Duodenal mucosa (tissue), 2 donors: ENCODE measurements at regions not wholly inside any gene's neighbourhood (a gene's known extent, or its start where the extent isn't known, plus 50 kb on each side); places are given as distances from the start of the nearest gene placed in this dataset.

Experiments used
- H3K27ac ChIP-seq: one replicate; pipeline ENCODE4 v1.7.0; 2013; ENCODE audit warnings: low read depth, low read length
- H3K27me3 ChIP-seq, 2 donors: one replicate each; pipeline ENCODE4 v1.7.0; 2013; ENCODE audit warnings: low read length in 2 of 2, control low read depth in 1 of 2; ENCODE audit not compliant: insufficient read depth in 2 of 2, control insufficient read depth in 1 of 2
- H3K36me3 ChIP-seq, 2 donors: one replicate each; pipeline ENCODE4 v1.7.0; 2013; ENCODE audit warnings: low read length in 2 of 2, control low read depth in 1 of 2; ENCODE audit not compliant: insufficient read depth in 2 of 2, control insufficient read depth in 1 of 2
- H3K4me1 ChIP-seq, 2 donors: one replicate each; pipeline ENCODE4 v1.7.0; 2013; ENCODE audit warnings: low read length in 2 of 2, control low read depth in 1 of 2; ENCODE audit not compliant: insufficient read depth in 2 of 2, control insufficient read depth in 1 of 2
- H3K4me3 ChIP-seq, 2 donors: one replicate each; pipeline ENCODE4 v1.7.0; 2013; ENCODE audit warnings: low read length in 2 of 2, low read depth in 1 of 2
- H3K9ac ChIP-seq, 2 donors: one replicate each; pipeline ENCODE4 v1.7.0; 2013; ENCODE audit warnings: low read length in 2 of 2, low read depth in 1 of 2
- H3K9me3 ChIP-seq, 2 donors: one replicate each; pipeline ENCODE4 v1.7.0; 2013; ENCODE audit warnings: low read length in 2 of 2, control low read depth in 1 of 2; ENCODE audit not compliant: control insufficient read depth in 1 of 2

DNA sequence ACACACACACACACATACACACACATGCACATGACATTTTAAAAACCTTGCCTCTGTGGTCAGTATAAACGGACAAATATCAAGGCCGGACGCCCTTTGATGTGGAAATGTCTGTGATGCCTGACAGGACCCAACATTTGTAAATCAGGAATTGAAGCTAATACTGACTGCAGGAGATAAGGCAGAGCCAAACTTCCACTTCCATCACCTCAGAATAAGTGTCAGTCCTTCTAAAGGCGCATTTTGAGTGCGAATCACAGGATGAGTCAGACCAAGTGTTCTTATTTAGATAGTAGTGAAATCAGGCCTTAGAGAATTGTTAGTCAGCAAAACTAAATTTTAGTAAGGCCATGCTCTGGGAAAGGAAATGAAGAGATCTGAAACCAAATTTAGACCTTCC lies 211.7 kb upstream of the LRATD1 start:
- no peaks in the 10 kb centered on the region for H3K9me3 ChIP-seq
- no peaks in the 10 kb centered on the region for H3K27me3 ChIP-seq
- no peaks in the 10 kb centered on the region for H3K36me3 ChIP-seq
- peaks cover 3 to 20% of the 10 kb centered on the region in 2 donors for H3K4me1 ChIP-seq
- no peak overlapping the region for H3K9ac ChIP-seq
- H3K4me3 ChIP-seq = no peak overlapping the region
- no peak overlapping the region for H3K27ac ChIP-seq

DNA sequence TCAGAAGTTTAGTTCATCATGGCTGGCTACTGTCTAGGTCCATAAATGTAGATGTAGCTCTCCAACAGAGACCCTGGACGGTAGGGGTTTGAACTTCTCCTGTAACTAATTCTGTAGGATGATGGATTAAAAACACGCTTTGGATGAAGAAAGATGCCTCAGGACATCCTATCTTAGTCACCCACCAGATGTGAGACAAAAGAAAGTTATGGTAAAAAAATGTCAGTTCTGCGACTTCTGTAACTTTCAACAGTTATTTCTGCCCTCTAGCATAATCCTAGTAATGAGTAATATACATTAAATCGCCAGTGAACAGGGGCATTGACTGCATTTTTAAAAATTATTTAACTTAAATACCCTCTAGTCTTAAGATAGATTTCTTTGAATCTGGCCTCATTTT lies 210.1 kb upstream of the LRATD1 start:
- Histone ChIP-seq H3K9me3 (no peaks in the 10 kb centered on the region), H3K36me3 (no peaks in the 10 kb centered on the region), H3K9ac (no peak overlapping the region), H3K27ac (no peak overlapping the region), H3K4me1 (peaks cover 3 to 20% of the 10 kb centered on the region in 2 donors), H3K4me3 (no peak overlapping the region), H3K27me3 (no peaks in the 10 kb centered on the region)

DNA sequence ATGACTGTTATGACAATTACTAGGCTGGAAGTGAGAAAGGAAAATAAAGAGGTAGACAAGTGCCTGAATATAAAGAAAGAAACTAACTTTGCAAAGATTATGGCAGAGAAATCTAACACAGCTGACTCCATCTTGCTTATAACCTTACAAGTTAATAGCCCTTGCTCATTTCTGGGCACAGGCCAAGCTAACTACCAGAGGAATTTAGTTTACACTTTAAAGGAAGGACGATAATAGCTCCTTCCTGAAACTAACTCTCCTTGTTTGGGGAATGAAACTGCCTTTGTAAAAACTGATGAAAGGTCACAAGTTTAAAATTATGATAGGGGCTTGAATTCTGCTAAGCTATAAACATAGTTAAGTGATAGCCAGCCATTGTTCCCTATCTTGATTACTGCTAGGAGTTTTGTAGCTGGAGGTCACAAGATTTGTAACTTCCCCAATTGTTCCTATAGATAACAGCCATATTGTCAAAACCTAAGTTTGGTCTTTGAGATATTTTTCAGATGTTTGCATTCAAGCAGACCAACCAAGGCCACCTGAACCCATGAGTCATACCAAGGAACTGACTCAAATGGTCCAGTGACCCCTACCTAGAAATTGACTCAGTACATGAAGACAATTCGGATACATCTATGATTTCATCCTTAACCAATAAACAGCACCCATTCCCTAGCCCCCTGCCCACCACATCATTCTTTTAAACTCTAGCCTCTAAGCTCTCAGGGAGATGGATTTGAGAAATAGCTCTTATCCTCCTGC lies 209.2 kb upstream of the LRATD1 start:
- H3K27ac ChIP-seq = no peak overlapping the region
- no peaks in the 10 kb centered on the region for H3K9me3 ChIP-seq
- H3K9ac ChIP-seq = no peak overlapping the region
- H3K4me1 ChIP-seq = peaks cover 3 to 20% of the 10 kb centered on the region in 2 donors
- no peak overlapping the region for H3K4me3 ChIP-seq
- no peaks in the 10 kb centered on the region for H3K36me3 ChIP-seq
- H3K27me3 ChIP-seq = no peaks in the 10 kb centered on the region

DNA sequence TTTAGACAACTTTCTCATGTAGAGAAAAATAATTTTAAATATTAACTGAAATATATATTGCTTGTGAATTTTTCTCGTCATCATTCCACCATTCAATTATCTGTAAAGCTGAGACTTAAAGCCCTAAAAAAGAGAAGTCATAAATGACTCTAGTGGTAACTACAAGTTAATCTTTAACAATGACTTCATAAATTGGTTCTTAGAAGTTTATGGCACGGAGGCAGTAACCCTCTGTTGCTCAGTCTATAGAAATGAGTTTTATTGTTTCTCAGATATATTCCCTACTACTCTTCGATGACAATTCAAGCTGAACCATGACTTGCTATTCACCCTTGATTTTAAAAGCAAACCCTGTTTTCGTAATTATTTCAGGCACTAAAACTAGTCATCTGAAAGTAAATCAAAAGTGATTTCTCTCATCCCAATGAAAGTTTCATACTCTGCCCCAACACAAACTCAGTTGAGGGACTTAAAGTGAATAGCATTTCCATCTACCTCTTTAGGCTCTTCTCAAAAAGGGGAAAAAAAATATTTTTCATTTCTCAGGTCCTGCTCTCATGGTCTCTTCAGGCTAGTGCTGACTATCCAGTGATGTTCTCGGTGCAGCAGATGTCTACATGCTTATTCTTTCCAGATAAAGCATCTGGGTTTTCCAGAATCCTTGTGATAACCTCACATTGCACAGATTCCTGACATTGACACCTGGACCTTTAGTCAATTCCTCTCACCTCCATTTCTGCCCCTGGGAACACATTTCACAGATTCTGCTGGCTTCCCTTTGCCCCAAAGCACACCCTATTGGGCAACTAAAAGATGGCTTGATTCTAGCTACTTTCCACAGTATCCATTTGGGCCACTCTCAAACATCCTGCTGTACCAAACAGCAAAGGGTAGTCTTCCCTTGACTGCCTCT lies 207.8 kb upstream of the LRATD1 start:
- no peaks in the 10 kb centered on the region for H3K36me3 ChIP-seq
- no peaks in the 10 kb centered on the region for H3K9me3 ChIP-seq
- H3K9ac ChIP-seq = no peak overlapping the region
- peaks cover 3 to 20% of the 10 kb centered on the region in 2 donors for H3K4me1 ChIP-seq
- no peak overlapping the region for H3K27ac ChIP-seq
- no peaks in the 10 kb centered on the region for H3K27me3 ChIP-seq
- no peak overlapping the region for H3K4me3 ChIP-seq

DNA sequence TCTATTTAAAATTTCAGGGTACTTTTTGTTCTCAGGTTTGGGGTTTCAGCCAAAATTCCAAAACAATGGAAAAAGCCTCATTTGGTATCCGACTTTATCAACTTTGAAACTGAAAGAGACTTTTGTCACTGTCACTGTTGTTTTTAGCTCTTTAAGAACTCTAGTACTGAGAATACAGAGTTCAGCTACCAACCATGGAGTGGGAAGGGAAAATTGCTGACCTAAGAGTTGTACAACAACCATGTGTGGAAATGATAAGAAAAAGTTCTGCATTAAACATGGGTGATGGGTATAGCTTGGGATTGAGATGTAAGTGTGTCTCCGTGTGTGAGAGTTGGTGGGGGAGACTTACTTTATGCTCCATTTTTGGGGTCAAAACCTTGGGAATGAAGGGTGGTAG lies 206.6 kb upstream of the LRATD1 start:
- H3K27ac ChIP-seq = no peak overlapping the region
- H3K9ac ChIP-seq = no peak overlapping the region
- no peaks in the 10 kb centered on the region for H3K9me3 ChIP-seq

DNA sequence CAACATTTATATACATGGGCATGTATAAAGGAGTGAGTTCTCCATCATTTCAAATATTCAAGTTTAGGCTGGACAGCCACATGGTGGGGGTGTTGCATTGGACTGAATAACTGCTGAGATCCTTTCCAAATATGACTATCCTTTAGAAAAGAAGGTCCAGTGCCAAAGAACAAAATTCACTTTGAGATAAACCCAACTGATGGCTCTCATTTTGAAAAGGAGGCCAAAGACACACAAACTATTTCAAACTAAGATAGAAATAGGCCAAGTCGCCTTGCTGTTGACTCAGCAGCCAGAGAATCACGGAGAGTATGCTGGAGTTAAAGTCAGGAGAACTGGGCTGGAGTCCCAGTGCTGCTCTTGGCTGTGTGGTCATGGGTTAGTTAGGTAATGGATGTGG lies 204.5 kb upstream of the LRATD1 start:
- no peak overlapping the region for H3K9ac ChIP-seq
- no peak overlapping the region for H3K4me3 ChIP-seq
- peaks cover 3 to 17% of the 10 kb centered on the region in 2 donors for H3K4me1 ChIP-seq
- H3K27me3 ChIP-seq = no peaks in the 10 kb centered on the region
- no peak overlapping the region for H3K27ac ChIP-seq
- H3K36me3 ChIP-seq = no peaks in the 10 kb centered on the region
- H3K9me3 ChIP-seq = no peaks in the 10 kb centered on the region

More for the DNA sequence above, 206.6 kb upstream of the LRATD1 start:
- Histone ChIP-seq H3K4me3 (no peak overlapping the region), H3K4me1 (peaks cover 3 to 20% of the 10 kb centered on the region in 2 donors), H3K27me3 (no peaks in the 10 kb centered on the region), H3K36me3 (no peaks in the 10 kb centered on the region)

DNA sequence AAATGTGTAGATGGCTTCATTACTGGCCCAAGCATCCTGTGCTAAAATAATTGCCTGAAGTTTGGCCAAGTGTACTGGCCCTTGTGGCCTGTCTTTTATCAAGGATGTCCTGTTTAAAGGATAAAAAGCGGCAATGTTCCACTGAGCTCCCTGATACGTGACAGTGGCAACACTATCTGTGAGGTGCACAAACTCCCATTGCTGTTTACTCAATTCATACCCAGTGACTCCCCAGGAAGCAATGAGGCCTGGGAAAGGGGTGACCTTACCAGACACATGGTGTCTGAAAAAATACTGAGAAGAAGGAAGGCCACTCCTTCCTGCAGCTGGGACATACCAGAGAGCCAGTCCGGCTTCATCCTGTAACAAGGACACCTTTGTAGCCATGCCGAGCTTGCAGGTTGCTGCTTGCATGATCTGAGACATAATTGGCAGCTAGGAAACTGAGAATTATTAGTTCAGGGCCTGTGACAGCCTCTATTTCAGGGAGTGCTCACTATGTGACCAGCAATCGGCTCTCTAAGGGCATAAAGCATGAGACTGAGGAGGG lies 198.5 kb upstream of the LRATD1 start:
- H3K9ac ChIP-seq = no peak overlapping the region
- no peak overlapping the region for H3K4me3 ChIP-seq
- H3K4me1 ChIP-seq = no peaks in the 10 kb centered on the region
- no peak overlapping the region for H3K27ac ChIP-seq
- H3K36me3 ChIP-seq = no peaks in the 10 kb centered on the region
- H3K9me3 ChIP-seq = no peaks in the 10 kb centered on the region
- H3K27me3 ChIP-seq = no peaks in the 10 kb centered on the region

DNA sequence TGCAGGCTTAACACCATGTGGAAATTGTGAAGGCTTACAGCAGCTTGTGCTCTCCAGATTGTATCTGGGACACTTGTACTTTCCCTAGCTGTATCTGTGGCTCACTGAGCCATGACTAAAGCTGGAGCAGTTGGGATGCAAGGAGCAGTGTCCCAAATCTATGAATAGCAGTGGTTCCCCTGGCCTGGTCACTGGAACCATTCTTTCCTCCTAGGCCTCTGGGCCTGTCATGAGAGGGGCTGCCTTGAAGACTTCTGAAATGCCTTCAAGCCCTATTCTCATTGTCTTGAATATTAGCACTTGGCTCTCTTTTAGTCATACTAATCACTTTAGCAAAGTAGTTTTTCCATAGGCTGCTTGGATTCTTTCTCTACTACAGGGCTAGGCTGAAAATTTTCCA lies 186.8 kb upstream of the LRATD1 start:
- Histone ChIP-seq H3K9me3 (peaks cover 7 to 18% of the 10 kb centered on the region in 2 donors), H3K27me3 (no peaks in the 10 kb centered on the region), H3K36me3 (no peaks in the 10 kb centered on the region), H3K4me3 (no peak overlapping the region), H3K9ac (no peak overlapping the region), H3K4me1 (no peaks in the 10 kb centered on the region), H3K27ac (no peak overlapping the region)

DNA sequence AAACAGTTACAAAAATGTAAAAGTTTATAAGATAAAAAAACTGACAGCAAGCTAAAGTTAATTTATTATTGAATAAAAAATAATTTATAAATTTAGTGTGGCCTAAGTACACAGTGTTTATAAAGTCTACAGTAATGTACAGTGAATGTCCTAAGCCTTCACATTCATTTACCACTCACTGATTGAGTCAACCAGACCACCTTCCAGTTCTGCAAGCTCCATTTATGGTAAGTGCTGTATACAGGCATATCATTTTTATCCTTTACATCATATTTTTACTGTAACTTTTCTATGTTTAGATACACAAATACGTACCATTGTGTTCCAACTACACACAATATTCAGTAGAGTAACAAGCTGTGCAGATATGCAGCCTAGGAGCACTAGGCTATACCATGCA lies 184.2 kb upstream of the LRATD1 start:
- no peaks in the 10 kb centered on the region for H3K27me3 ChIP-seq
- H3K9ac ChIP-seq = no peak overlapping the region
- no peak overlapping the region for H3K27ac ChIP-seq
- H3K36me3 ChIP-seq = no peaks in the 10 kb centered on the region
- H3K4me3 ChIP-seq = no peak overlapping the region
- H3K4me1 ChIP-seq = no peaks in the 10 kb centered on the region
- peaks cover 7 to 18% of the 10 kb centered on the region in 2 donors for H3K9me3 ChIP-seq

DNA sequence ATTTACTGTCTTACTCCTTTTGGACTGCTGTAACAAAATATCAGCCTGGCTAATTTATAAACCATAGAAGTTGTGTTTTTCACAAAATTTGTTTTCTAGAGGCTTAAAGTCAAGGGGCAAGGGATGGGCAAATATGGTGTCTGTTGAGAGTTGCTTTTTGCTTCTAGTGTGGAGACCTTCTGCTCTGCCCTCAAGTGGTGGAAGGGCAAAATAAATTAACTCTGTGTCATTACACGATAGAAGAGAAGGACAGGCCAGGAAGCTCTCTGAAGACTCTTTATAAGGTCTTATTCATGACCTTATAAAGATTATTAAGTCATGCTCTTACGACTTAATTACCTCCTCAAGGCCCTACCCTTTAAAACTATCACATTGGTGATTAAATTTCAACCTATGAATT lies 181.2 kb upstream of the LRATD1 start:
- H3K4me1 ChIP-seq = no peaks in the 10 kb centered on the region
- H3K27me3 ChIP-seq = no peaks in the 10 kb centered on the region
- H3K4me3 ChIP-seq = no peak overlapping the region
- H3K27ac ChIP-seq = no peak overlapping the region
- no peaks in the 10 kb centered on the region for H3K36me3 ChIP-seq
- H3K9me3 ChIP-seq = peaks cover 2 to 4% of the 10 kb centered on the region in 2 donors
- H3K9ac ChIP-seq = no peak overlapping the region
